Breast epithelium (tissue), 3 donors: ENCODE measurements at regions not wholly inside any gene's neighbourhood (a gene's known extent, or its start where the extent isn't known, plus 50 kb on each side); places are given as distances from the start of the nearest gene placed in this dataset.

Experiments used
- CTCF ChIP-seq, 3 donors: fragments of 450-650 bp; IDR thresholded peaks; one replicate each; pipeline ENCODE4 v1.5.1; 2016 to 2017; ENCODE audit warnings: antibody characterized with exemption in 3 of 3, mild to moderate bottlenecking in 3 of 3, moderate library complexity in 3 of 3
- POLR2A ChIP-seq: fragments of 450-650 bp; IDR thresholded peaks from one replicate; pipeline ENCODE4 v1.6.1; 2016; ENCODE audit warnings: antibody characterized with exemption, mild to moderate bottlenecking, moderate library complexity

GRCh38 chr12:67572492-67572891 lies 76.1 kb upstream of the DYRK2 start:
- TF ChIP-seq POLR2A = no peak
- TF ChIP-seq CTCF (IDR thresholded peaks at IDR 0.05) = no peak
